PC-9 (cell line): ENCODE measurements at regions not wholly inside any gene's neighbourhood (a gene's known extent, or its start where the extent isn't known, plus 50 kb on each side); places are given as distances from the start of the nearest gene placed in this dataset.

Experiments used
- EZH2 ChIP-seq: fragments of 200-600 bp; sonication (generic); IDR thresholded peaks from 2 replicates; pipeline ENCODE4 v1.8.0; 2017; ENCODE audit warnings: antibody characterized with exemption, low read depth
- TF ChIP-seq, protein P1 (sequence below): fragments of 200-600 bp; sonication (generic); conservative IDR thresholded peaks from 2 replicates; pipeline ENCODE4 v1.6.1; 2017; ENCODE audit warnings: mixed run types, antibody characterized with exemption, mild to moderate bottlenecking, moderate library complexity

GRCh38 chrX:147228153-147228552 lies 413.6 kb upstream of the CXorf51A start:
- TF ChIP-seq, protein P1, sequence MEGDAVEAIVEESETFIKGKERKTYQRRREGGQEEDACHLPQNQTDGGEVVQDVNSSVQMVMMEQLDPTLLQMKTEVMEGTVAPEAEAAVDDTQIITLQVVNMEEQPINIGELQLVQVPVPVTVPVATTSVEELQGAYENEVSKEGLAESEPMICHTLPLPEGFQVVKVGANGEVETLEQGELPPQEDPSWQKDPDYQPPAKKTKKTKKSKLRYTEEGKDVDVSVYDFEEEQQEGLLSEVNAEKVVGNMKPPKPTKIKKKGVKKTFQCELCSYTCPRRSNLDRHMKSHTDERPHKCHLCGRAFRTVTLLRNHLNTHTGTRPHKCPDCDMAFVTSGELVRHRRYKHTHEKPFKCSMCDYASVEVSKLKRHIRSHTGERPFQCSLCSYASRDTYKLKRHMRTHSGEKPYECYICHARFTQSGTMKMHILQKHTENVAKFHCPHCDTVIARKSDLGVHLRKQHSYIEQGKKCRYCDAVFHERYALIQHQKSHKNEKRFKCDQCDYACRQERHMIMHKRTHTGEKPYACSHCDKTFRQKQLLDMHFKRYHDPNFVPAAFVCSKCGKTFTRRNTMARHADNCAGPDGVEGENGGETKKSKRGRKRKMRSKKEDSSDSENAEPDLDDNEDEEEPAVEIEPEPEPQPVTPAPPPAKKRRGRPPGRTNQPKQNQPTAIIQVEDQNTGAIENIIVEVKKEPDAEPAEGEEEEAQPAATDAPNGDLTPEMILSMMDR: no peak
- TF ChIP-seq EZH2: no peak
